ENCODE measurements at regions not wholly inside any gene's neighbourhood (a gene's known extent, or its start where the extent isn't known, plus 50 kb on each side); places are given as distances from the start of the nearest gene placed in this dataset.

DNA sequence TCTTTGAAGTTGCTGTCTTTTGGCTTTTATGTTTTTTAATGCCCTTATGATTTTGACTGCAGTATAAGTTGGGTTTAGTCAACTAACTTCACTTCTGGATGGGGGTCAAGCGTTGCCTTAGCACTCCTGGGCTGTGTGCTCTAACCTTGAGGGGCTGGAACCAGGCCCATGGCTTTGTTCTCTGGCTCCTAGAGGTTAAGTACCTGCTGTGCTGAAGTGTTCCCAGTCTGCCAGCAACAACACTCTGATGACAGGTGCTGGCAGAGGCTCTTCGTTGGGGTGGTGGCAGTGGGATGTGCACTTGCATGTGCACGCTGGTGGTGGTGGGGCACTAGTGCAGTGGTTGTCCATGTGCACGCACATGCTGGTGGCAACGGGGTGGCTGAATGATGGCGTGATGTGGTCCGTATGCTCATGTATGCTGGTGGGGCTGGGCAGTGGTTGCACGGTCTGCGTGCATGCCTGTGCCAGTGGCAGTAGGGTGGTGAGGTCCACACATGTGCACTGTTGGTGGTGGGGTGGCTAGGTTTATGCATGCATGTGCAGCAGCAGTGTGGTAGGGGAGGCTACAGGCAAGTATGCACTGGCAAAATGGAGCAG lies 447.8 kb upstream of the GOT2 start:
- intact Hi-C loops (cut with DNase I): no loop called here
- DNase-seq: no peak
- ATAC-seq: no peak

DNA sequence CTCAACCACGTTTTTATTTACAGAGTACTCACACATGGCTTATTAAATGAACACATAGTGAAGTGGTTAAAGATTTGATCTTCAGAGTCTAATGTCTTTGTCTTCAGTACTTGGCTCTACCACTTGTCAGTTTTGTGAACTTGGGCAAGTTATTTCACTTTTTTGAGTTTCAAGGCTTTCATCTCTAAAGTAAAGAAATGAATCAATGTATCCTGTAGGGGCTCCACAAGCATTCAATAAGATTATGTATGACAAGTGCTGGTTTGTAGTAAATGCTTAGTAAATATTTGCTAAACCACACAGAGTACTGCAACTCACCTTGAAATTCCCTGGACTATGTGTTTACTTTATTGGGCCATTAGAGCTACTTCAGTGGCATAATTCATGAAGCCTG lies 446.0 kb upstream of the GOT2 start:
- DNase-seq (no peak), ATAC-seq (no peak)
- intact Hi-C loops (cut with DNase I): no loop called here

DNA sequence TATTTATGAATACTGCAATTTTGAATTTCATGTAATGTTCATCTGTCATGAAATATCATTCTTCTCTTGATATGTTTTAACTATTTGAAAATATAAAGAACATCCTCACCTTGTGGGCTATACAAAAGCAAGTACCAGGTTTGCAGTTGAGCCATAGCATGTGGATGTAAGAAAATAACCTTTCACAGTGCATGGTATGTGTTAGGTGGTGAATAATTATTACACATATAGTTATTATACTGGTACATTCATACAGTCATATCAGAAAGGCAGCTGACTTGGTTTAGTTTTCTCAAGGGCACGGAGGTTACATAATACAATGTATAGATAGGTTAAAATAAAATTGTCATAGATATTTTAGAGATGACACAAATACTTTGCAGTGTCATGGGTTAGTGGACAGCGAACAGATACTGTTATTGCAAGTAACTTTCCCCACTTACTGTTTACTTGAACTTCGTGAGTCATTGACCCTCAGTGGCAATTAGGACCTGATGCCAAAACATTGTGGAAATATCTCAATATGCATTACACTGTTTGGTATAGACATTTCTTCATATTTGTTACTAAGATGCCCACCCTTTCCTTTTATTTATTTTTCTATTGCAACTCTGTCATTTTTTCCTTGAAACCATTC lies 445.4 kb upstream of the GOT2 start:
- DNase-seq: no peak
- no peak for ATAC-seq
- intact Hi-C loops (cut with DNase I): no loop called here

DNA sequence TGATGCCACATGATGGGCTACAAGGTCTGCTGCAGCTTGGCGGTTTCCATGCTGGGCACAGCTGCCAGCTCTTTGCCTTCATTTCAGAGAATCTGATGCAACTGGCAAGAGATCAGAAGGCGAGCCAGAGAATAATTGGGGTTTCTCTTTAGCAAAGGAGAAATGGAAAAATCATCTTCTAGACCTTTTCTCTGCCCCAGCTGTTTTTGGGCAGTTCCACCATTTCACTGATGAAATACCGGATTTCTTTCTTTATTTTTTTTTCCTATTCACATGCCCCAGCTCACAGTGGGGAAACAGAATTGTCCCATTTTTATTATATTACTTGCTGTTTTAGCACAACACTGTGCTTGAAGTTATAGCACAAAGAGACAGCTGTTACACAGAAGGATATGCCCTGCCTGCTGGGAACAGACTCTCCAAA lies 439.3 kb upstream of the GOT2 start:
- intact Hi-C loops (cut with DNase I): no loop called here
- DNase-seq (no peak), ATAC-seq (no peak)

DNA sequence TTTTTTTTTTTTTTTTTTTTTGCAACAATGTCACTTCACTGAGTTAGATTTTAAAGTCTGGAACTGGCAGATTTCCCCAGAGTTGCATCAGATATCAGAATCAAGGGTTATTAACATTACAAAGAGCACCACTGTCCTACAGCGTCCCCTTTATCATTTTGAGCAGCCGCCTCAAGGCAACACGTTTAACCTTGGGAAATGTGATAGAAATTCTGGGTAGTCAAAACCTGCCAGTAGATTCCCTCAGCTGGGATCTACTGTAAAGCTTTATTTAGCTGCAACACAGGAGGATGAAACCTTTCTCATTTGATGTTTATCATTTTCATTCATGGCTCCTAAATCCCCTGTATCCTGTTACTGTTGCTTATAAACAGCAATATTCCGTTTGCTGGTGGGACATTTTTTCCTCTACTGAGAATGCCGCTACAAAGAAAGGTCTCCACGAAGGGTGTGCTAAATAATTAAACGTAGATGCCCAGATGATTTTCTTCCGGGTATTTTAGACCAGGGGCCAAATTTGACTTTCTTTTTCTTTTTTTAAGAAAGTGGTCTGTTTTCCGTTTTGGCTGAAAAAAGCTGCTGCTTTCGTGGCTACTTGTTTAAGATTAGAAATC lies 436.1 kb upstream of the GOT2 start:
- intact Hi-C loops (cut with DNase I): no loop called here

DNA sequence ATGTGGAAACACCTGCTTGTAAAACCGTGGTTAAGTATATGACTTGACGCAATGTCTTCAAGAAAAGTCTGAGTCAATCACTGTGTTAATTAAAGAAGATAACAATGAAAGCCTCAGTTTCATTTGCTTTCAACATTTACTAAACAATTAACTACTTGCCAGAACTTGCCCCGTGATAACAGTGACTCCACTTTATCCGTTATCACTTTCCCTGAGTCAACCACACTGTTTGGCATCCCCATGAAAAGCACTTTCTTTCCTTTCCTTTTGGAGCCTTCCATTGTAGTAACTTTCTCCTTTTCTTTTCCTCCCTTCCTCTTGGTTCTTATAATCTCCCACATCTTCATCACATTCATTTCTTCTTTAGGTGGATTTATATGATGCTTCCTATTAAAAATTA lies 435.1 kb upstream of the GOT2 start:
- no peak for ATAC-seq
- intact Hi-C loops (cut with DNase I): no loop called here
- no peak for DNase-seq

More for the DNA sequence above, 436.1 kb upstream of the GOT2 start:
- ATAC-seq: no peak
- DNase-seq: no peak

DNA sequence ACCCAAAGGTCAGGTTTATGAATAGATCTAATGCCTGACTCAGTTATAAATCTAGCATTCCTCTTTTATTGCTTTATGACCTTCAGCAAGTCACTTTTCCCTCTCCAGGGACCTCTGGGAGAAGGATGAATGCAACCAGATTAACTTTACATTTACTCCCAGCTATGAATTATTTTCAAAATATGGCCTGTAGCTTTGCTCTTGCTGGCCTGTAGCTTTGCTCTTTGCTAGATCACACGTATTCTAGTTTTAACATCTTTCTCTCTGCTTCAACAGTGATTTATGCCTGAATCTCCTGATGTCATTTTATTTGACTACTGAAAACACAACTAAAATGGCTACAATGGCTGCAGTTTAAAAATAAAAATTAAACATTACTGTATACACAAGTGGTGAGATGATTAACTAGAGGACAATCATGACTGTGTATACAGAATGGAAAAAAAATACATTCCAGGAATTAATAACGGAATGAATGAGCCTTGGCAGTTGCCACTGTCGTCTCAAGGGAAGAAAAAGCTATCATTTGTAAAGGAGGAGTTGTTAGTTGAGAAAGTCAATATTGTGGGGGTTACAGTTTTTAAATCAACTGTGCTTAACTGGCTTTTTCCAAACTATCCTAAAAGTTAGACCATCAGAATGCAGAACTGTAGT lies 434.5 kb upstream of the GOT2 start:
- intact Hi-C loops (cut with DNase I): no loop called here
- DNase-seq: no peak
- ATAC-seq: no peak

DNA sequence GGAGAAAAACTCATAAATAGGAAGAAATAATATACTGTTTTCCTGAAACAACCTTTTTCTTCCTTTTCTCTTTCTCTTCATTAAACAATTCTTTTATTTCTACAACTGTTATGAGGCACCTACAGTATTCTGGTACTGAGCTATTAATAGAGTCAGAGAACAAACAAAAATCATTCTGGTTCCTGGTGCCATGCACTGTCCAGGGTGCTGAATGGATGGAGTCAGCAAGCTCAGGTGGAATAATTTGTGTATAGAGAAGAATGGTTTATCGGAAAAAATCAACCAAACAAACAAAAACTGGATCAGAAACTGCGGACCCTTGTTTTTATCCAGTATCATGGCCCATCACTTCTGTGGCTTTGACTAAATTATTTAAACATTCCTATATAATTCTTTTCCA lies 430.3 kb upstream of the GOT2 start:
- ATAC-seq: no peak
- intact Hi-C loops (cut with DNase I): no loop called here
- no peak for DNase-seq

DNA sequence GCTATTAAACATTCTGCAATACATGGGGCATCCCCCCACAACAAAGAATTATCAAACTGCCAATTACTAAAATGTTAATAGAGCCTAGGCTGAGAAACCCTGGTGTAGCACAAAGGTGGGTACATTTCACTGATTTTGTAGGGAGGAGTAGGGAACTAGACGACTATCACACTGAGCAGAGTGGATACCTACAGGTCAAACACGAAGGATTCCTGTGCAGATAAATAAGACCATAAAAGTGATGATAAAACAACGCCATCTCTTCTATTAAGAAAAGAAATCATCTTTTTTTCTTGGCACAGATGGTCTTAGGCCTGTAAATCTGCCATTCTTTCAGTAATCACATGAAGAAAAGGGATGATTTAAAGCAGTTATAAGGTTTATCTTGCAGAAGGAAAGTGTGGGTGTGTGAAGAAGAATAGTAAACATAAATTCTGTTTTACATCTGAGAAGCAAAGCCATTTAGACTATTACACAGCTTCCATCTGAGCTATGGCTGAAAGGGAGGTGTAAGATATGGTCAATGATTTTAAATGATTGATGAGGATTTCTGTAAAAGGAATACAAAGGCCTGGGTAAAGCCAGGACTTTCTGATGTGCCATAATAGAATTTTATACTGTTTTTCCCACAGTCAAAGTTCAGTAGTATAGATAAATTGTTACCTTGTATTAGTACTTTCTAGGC lies 429.4 kb upstream of the GOT2 start:
- DNase-seq (no peak), ATAC-seq (no peak)
- intact Hi-C loops (cut with DNase I): no loop called here

DNA sequence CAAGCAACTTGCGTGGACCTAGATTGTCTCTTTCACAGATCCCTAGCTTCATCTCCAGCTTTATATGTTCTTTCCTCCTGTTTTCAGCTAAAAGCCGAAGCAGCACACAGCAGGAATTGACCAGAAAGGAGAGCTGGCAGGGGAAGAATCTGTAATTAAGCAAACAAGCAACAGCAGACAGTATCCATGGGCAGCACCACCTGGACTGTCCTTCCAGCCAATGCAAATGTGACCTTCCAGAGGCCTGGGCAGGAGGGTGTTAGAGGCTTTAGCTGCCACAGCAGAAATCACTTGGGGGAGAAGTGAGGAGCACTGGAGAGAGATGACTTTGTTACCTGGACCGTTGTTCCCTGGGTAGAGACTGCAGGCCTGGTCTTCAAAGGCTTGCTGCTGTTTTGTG lies 427.6 kb upstream of the GOT2 start:
- intact Hi-C loops (cut with DNase I): no loop called here
- no peak for ATAC-seq
- no peak for DNase-seq

DNA sequence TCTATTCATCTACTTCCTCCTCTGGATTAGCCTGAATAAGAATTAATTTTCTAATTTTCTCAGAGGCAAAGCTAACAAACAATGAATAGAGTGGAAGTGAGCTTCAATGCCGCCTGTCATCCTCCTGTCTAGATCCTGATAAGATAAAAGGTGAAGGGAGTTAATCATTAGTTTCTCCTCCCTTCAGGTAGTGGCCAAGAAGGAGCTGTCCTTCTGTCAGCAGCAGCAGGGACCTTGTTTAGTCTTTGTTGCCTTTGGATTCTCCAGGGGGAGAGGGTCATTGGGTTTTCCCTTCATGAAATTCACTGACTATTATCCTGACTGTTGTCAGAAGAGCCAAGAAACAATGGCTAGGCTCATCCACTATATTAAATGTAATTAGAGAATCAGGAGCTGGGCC lies 420.2 kb upstream of the GOT2 start:
- ATAC-seq: no peak
- intact Hi-C loops (cut with DNase I): no loop called here
- no peak for DNase-seq

DNA sequence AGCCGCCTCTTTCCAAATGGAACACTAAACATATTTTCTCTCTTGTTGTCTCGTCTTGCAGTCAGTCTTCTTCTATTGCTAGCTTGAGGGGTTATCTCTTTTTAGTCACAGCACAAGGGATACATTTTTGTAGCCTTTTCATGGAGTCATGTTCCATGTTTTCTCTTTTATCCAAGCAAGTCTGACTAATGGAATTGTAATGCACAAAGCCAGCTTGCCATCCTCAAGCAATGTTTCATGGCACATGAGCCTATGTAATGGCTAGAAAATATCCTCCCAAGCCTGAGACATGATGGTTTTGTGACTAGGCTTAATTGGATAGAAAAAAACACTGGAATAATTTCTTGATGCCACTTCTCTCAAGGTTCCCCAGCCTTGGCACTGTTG lies 414.6 kb upstream of the GOT2 start:
- intact Hi-C loops (cut with DNase I): no loop called here
- DNase-seq (no peak), ATAC-seq (no peak)

DNA sequence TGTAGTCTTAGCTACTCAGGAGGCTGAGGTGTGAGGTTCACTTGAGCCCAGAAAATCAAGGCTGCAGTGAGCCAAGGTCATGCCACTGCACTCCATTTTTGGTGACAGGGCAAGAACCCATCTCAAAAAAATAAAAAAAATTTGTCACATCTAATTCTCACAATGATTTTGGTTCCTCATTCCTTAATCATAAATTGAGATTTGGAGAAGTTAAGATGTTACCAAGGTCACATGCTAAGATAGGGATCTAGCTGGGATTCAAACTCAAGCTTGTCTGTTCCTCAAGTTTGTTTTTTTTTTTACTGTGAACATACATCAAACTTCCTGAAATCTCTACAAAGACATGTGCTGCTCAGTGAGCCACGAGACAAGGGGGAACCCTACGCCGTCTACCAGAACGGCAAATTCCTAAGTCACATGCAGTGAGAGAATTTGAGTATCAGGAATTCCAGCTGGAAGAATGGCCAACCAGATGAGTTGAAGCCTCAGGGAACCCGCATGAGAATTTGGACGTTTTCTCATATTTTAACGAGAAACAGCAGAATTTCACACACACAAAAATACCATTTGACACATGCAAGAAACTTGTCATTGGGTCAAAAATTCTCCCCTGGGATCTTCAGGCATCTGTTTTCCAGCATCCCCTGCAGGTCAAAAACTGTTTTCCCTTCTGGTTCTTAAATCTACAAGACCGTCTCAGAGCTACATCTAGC lies 414.1 kb upstream of the GOT2 start:
- ATAC-seq: no peak
- no peak for DNase-seq
- intact Hi-C loops (cut with DNase I): no loop called here

DNA sequence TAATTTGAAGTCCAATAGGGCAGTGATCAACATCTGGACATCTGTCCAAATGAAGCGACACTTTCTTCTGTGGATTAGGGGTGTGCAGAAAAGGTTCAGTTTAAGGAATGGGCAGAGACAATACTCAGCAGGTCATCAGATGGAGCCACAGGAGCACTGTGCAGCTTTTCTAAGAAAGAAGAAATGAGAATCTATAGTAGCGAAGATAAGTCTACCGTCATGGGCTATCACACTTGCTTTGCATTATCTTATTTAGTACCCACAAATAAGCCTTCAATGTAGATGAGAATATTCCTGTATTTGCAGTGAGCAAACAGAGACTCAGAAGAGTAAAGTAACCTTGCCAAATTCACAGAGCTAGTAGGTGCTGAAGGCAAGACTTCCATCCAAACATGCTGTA lies 412.0 kb upstream of the GOT2 start:
- intact Hi-C loops (cut with DNase I): no loop called here
- DNase-seq (no peak), ATAC-seq (no peak)

DNA sequence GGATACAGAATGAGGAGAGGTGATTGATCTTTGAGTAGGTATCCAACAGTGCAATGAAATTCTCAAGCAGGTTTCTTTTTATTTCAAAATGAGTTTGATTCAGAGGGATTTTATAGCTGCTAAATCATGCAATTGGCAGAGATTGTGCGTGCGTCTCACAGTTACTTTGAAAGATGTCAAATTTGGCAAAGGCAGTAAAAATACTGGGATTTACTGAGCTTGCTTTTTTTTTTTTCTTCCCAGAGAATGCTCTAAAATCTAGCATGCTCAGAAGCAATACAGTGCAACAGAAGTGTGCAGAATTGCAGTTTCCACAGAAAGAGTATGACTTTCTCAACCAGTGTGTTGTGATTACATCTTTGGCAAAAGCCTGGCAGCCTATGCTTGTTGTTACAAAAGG lies 410.7 kb upstream of the GOT2 start:
- ATAC-seq (peak in 1 of 2 donors; percentile 47), DNase-seq (no peak)
- intact Hi-C loops (cut with DNase I): no loop called here

DNA sequence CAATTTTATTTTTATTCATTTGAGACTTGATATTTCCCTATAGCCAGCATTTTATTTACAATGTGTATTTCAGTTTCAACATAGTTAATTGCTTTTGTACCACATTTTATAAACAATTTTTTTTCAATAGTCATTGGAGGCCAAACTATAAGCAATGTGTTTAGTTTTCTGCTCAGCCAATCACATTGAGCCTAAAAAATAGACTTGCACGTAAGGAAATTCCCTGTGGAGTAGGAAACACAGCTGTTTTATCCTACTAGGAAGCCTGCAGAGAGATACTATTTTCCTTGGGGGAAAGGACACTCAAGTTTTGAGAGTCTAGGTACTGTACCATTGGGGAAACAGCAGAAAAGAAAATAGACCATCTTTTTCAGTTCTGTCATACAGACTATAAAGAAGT lies 410.2 kb upstream of the GOT2 start:
- no peak for ATAC-seq
- intact Hi-C loops (cut with DNase I): no loop called here

DNA sequence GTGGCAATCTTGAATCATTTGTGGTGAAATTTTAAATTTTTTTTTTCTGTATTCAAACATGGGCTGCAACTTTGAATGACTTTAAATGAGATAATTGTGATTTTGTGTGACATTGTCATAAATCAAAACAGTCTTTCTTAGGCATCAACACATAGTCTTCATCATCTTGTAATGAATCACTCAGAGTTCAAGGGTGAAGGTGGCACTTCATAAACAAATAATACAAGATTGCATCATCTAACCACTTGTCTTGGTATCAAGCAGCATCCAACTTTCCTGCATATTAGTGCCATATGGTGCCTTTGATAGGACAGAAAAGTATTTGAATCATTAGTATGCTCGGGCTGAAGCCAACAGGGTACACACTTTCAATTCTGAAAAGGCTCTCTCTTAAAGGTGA lies 392.4 kb upstream of the GOT2 start:
- no peak for ATAC-seq
- DNase-seq: no peak

More for the DNA sequence above, 410.2 kb upstream of the GOT2 start:
- DNase-seq: no peak

DNA sequence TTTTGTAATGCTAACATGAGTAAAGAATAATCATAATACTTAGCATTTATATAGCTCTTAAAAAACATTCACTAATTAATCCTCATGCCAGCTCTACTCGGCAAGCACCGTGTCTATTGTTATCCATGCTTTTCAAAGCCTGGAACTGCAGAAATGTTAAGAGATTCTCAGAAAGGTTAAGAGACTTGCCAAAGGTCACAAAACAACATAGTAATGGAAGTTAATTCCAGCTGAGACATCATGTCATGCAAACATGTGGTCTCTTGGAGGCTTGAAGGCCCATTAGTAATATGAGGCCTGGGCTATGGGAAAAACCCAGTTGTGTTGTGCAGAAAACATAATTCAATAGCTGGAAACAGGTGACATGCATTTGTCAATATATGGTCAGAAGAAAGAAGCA lies 389.9 kb upstream of the GOT2 start:
- intact Hi-C loops (cut with DNase I): no loop called here
- no peak for DNase-seq
- no peak for ATAC-seq

More for the DNA sequence above, 392.4 kb upstream of the GOT2 start:
- intact Hi-C loops (cut with DNase I): no loop called here

DNA sequence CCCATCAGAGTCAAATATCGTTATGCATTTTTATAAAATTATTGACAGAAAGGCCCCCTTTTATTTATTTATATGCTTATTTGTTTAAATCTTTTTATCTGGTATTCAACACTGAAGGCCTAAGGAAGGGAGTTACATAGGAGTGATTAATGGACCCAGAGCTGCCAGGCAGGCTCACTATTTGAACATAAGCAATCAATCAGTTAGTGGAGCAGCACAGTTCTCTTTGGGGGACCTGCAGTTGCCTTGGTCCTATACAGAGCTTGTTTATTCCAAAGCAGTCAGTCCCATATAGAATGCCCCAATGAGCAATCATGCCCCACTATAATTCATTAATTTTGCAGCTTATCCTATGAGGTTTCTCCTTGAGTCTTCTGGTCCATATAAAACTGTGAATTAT lies 389.4 kb upstream of the GOT2 start:
- ATAC-seq (no peak), DNase-seq (no peak)
- intact Hi-C loops (cut with DNase I): no loop called here

DNA sequence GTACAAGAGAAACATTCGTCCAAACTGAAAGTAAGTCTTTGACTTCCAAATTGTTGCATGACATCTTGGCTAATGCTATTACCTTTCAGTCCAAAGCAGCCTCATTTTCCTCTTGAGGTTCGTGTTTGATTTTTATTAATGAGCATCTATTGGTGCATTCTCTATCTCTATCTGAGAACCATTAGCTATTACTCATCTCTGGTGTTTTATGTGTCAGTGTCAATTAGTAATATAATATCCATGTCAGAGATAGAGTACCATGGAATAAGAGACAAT lies 388.1 kb upstream of the GOT2 start:
- no peak for ATAC-seq

More for the DNA sequence above, 388.1 kb upstream of the GOT2 start:
- intact Hi-C loops (cut with DNase I): no loop called here
- no peak for DNase-seq

All from left cardiac atrium (tissue), 4 donors.